Stomach (tissue), 8 donors: ENCODE measurements at regions not wholly inside any gene's neighbourhood (a gene's known extent, or its start where the extent isn't known, plus 50 kb on each side); places are given as distances from the start of the nearest gene placed in this dataset.

Source experiments
- DNase-seq, 2 donors: peaks; one replicate each; pipeline versions ENCODE4 v3.0.0 to v3.0.0-alpha.2; 2013 to 2019
- H3K27ac ChIP-seq, 5 donors: fragments of 200-600 bp in 4 of 5; sonication (generic) in 4 of 5; one replicate each; pipeline ENCODE4 v1.5.1; 2013 to 2019; ENCODE audit warnings: mild to moderate bottlenecking in 1 of 5, moderate library complexity in 1 of 5
- H3K27me3 ChIP-seq, 3 donors: fragments of 200-600 bp; sonication (generic); one replicate each; pipeline ENCODE4 v1.5.1; 2017 to 2019; ENCODE audit warnings: mixed run types in 1 of 3
- H3K36me3 ChIP-seq, 4 donors: fragments of 200-600 bp; sonication (generic); 1 replicate in 3 of 4; 2 replicates in 1 of 4; pipeline ENCODE4 v1.5.1; 2016 to 2019
- H3K4me1 ChIP-seq, 4 donors: fragments of 200-600 bp; sonication (generic); one replicate each; pipeline ENCODE4 v1.5.1; 2016 to 2019
- H3K4me3 ChIP-seq, 4 donors: fragments of 200-600 bp; sonication (generic) in 3 of 4; one replicate each; pipeline ENCODE4 v1.5.1; 2016 to 2019; ENCODE audit warnings: mild to moderate bottlenecking in 1 of 4
- H3K9me3 ChIP-seq, 4 donors: fragments of 200-600 bp; sonication (generic); one replicate each; pipeline ENCODE4 v1.5.1; 2016 to 2019
- EP300 ChIP-seq: sonication (generic); formaldehyde crosslinking; IDR thresholded peaks from one replicate; pipeline ENCODE4 v1.6.1; 2017; ENCODE audit warnings: antibody characterized with exemption
- POLR2A ChIP-seq, 4 donors: fragments of 450-650 bp; IDR thresholded peaks; one replicate each; pipeline ENCODE4 v1.6.1; 2016; ENCODE audit warnings: antibody characterized with exemption in 4 of 4, control low read depth in 2 of 4, mild to moderate bottlenecking in 1 of 4, moderate library complexity in 1 of 4
- POLR2AphosphoS5 ChIP-seq, 3 donors: sonication (generic); formaldehyde crosslinking; IDR thresholded peaks; one replicate each; pipeline ENCODE4 v1.6.1; 2016; ENCODE audit warnings: antibody characterized with exemption in 3 of 3
- WGBS, 5 donors: extraction: QIAGEN DNeasy Blood & Tissue Kit in 3 of 5; methylation state at CpG; one replicate each; pipeline versions ENCODE4 v1.1.5 to v1.1.7; 2013 to 2018; 5-methylcytosine and 5-hydroxymethylcytosine counted together
- intact Hi-C: fragments of 100-400 bp; cut with DNase I; formaldehyde crosslinking; loops from one replicate; pipeline ENCODE4 v1.15.1; 2023; ENCODE audit warnings: low total_unique reads
- TF ChIP-seq, protein P1 (sequence below), 7 experiments: fragments of 450-650 bp in 4 of 7; fragments of 200-600 bp in 3 of 7; sonication (generic) in 3 of 7; IDR thresholded peaks; one replicate each; pipeline ENCODE4 v1.5.1; 2016 to 2019; ENCODE audit warnings: antibody characterized with exemption in 7 of 7, control low read depth in 2 of 7, mild to moderate bottlenecking in 1 of 7
- donor health status: healthy with polysubstance abuse.
- donor health status: Bipolar disorder and iron deficiency.
- donor health status: healthy.

GRCh38 chr20:55774628-55775027 is 230.7 kb downstream of the CBLN4 start:
- Histone ChIP-seq H3K36me3 (no peaks in the 10 kb centered on the region), H3K27me3 (no peaks in the 10 kb centered on the region), H3K4me3 (no peak overlapping the region), H3K9me3 (peaks cover 0 to 6% (median 0%) of the 10 kb centered on the region in 4 donors), H3K4me1 (no peaks in the 10 kb centered on the region), H3K27ac (no peak overlapping the region)
- DNase-seq = no peak
- intact Hi-C loops = no loop called here
- 79 to 89% (median 85%) methylated on average over 6 of the region's 6 CpGs for WGBS, 5 donors
- TF ChIP-seq POLR2A (IDR thresholded peaks at IDR 0.05) (no peak), POLR2AphosphoS5 (IDR thresholded peaks at IDR 0.05) (no peak), EP300 (no peak)
- TF ChIP-seq, protein P1, sequence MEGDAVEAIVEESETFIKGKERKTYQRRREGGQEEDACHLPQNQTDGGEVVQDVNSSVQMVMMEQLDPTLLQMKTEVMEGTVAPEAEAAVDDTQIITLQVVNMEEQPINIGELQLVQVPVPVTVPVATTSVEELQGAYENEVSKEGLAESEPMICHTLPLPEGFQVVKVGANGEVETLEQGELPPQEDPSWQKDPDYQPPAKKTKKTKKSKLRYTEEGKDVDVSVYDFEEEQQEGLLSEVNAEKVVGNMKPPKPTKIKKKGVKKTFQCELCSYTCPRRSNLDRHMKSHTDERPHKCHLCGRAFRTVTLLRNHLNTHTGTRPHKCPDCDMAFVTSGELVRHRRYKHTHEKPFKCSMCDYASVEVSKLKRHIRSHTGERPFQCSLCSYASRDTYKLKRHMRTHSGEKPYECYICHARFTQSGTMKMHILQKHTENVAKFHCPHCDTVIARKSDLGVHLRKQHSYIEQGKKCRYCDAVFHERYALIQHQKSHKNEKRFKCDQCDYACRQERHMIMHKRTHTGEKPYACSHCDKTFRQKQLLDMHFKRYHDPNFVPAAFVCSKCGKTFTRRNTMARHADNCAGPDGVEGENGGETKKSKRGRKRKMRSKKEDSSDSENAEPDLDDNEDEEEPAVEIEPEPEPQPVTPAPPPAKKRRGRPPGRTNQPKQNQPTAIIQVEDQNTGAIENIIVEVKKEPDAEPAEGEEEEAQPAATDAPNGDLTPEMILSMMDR (IDR thresholded peaks at IDR 0.05) = no peak

- H3K27ac ChIP-seq = no peak overlapping the region
- intact Hi-C loops = no loop called here
- no peaks in the 10 kb centered on the region for H3K27me3 ChIP-seq
- H3K4me3 ChIP-seq = no peak overlapping the region
- DNase-seq = no peak
- H3K4me1 ChIP-seq = no peaks in the 10 kb centered on the region
- TF ChIP-seq, protein P1 (IDR thresholded peaks at IDR 0.05) = no peak
- TF ChIP-seq POLR2AphosphoS5 (IDR thresholded peaks at IDR 0.05) (no peak), EP300 (no peak), POLR2A (IDR thresholded peaks at IDR 0.05) (no peak)
- peaks cover 0 to 22% (median 15%) of the 10 kb centered on the region in 4 donors for H3K9me3 ChIP-seq
- H3K36me3 ChIP-seq = no peaks in the 10 kb centered on the region
Measured at GRCh38 chr20:55761797-55762196, 243.5 kb downstream of the CBLN4 start.

GRCh38 chr20:55761100-55761499 is 244.2 kb downstream of the CBLN4 start:
- intact Hi-C loops = no loop called here
- 37 to 52% (median 51%) methylated on average over 3 of the region's 3 CpGs for WGBS, 5 donors
- Histone ChIP-seq H3K9me3 (peaks cover 0 to 22% (median 15%) of the 10 kb centered on the region in 4 donors), H3K27ac (no peak overlapping the region), H3K36me3 (no peaks in the 10 kb centered on the region), H3K27me3 (no peaks in the 10 kb centered on the region), H3K4me3 (no peak overlapping the region), H3K4me1 (no peaks in the 10 kb centered on the region)
- no peak for TF ChIP-seq POLR2AphosphoS5 (IDR thresholded peaks at IDR 0.05)
- no peak for TF ChIP-seq POLR2A (IDR thresholded peaks at IDR 0.05)
- DNase-seq = peak in 1 of 2 donors; percentile 48

- Histone ChIP-seq H3K27ac (no peak overlapping the region), H3K4me1 (no peaks in the 10 kb centered on the region), H3K4me3 (no peak overlapping the region), H3K9me3 (peaks cover 0 to 22% (median 15%) of the 10 kb centered on the region in 4 donors), H3K27me3 (no peaks in the 10 kb centered on the region), H3K36me3 (no peaks in the 10 kb centered on the region)
- WGBS, 5 donors = 29 to 58% (median 55%) methylated on average over 3 of the region's 3 CpGs
- TF ChIP-seq POLR2A (IDR thresholded peaks at IDR 0.05) = no peak
- TF ChIP-seq POLR2AphosphoS5 (IDR thresholded peaks at IDR 0.05) = no peak
- TF ChIP-seq, protein P1 (IDR thresholded peaks at IDR 0.05) = no peak
- no peak for TF ChIP-seq EP300
- intact Hi-C loops = no loop called here
- peak in 1 of 2 donors; percentile 47 for DNase-seq
Measured at GRCh38 chr20:55760586-55760985, 244.7 kb downstream of the CBLN4 start.

GRCh38 chr20:55755861-55756260 is 249.5 kb downstream of the CBLN4 start:
- TF ChIP-seq, protein P1 (IDR thresholded peaks at IDR 0.05) = no peak
- TF ChIP-seq POLR2A (IDR thresholded peaks at IDR 0.05) = no peak
- TF ChIP-seq POLR2AphosphoS5 (IDR thresholded peaks at IDR 0.05) = no peak
- TF ChIP-seq EP300 = no peak
- no peaks in the 10 kb centered on the region for H3K27me3 ChIP-seq
- 65 to 79% (median 76%) methylated on average over 3 of the region's 3 CpGs for WGBS, 5 donors
- no peak overlapping the region for H3K4me3 ChIP-seq
- no peaks in the 10 kb centered on the region for H3K4me1 ChIP-seq
- peaks cover 0 to 3% (median 0%) of the 10 kb centered on the region in 4 donors for H3K9me3 ChIP-seq
- H3K27ac ChIP-seq = no peak overlapping the region
- intact Hi-C loops = no loop called here
- no peak for DNase-seq
- no peaks in the 10 kb centered on the region for H3K36me3 ChIP-seq
